Jurkat, Clone E6-1 (cell line): ENCODE measurements at regions not wholly inside any gene's neighbourhood (a gene's known extent, or its start where the extent isn't known, plus 50 kb on each side); places are given as distances from the start of the nearest gene placed in this dataset.

ENCODE experiments used
- DNase-seq: peaks from one replicate; pipeline ENCODE4 v3.0.0-alpha.2; 2011; ENCODE audit warnings: low read depth, low spot score
- H3K4me3 ChIP-seq: 2 replicates; pipeline ENCODE4 v1.5.1; 2011; ENCODE audit warnings: mild to moderate bottlenecking, low read length, control low read depth, moderate library complexity

DNA sequence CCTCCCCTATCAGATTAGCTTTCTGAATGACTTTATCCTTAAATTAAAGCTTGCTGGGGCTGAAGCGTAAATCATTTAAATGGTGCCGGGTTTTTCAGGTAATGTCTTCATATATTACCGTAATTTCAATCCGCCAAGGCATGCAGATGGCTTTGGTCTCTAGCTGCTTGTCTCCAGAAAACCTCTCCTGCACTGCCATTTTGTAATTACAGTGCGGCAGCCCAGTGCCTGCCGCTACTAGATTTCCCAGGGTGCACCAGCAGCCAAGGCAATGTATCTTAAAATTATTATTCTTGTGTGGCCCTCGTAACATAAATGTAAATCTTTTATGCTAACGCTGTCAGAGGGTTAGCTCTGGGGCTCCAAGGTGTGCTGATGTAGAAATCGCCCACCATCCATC lies 208.5 kb downstream of the TMEM114 start:
- DNase-seq = no peak
- H3K4me3 ChIP-seq = no peak overlapping the region

- DNase-seq = no peak
These were observed 210.0 kb downstream of the TMEM114 start for GRCh38 chr16:8380311-8380710.

DNA sequence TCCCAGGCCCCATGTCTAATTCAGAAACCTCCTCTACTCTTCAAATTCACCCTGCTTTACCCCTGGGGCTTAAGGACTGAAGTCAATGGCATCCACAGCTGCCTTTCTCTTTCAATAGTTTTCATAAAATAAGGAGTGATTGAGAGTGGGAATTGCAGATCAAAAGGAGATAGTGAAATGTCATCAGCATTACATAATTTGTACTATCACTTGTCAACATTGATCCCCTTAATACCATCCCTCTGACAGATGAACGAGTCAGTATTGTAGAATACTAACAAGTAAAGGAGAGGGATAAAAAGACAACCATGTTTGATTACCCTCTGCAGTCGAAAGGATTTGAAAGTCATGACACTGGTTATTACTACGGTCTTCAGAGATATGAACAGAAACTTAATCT lies 212.4 kb downstream of the TMEM114 start:
- no peak overlapping the region for H3K4me3 ChIP-seq
- no peak for DNase-seq

More at GRCh38 chr16:8380311-8380710, 210.0 kb downstream of the TMEM114 start:
- H3K4me3 ChIP-seq = no peak overlapping the region

- no peak for DNase-seq
- H3K4me3 ChIP-seq = no peak overlapping the region
These were observed 213.5 kb downstream of the TMEM114 start for GRCh38 chr16:8376858-8377257.

- no peak overlapping the region for H3K4me3 ChIP-seq
- no peak for DNase-seq
These were observed 213.9 kb downstream of the TMEM114 start for GRCh38 chr16:8376430-8376829.

DNA sequence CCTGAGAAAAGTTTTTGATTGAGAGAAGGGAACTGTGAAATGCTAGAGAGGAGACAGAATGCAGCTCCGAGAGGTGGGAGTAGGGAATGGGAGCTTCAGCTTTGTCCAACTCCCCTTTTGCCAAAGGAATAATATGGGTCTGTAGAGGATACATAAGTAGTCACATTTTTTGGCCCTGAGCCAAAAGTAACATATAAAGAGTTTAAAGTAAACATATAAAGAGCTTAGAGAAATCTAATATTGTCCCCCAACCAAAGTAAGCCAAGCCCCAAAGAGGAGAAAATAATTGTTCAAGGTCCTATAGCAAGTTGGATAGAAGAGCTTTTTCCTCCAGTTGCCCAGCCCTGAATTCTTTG lies 215.1 kb downstream of the TMEM114 start:
- DNase-seq = no peak
- no peak overlapping the region for H3K4me3 ChIP-seq

DNA sequence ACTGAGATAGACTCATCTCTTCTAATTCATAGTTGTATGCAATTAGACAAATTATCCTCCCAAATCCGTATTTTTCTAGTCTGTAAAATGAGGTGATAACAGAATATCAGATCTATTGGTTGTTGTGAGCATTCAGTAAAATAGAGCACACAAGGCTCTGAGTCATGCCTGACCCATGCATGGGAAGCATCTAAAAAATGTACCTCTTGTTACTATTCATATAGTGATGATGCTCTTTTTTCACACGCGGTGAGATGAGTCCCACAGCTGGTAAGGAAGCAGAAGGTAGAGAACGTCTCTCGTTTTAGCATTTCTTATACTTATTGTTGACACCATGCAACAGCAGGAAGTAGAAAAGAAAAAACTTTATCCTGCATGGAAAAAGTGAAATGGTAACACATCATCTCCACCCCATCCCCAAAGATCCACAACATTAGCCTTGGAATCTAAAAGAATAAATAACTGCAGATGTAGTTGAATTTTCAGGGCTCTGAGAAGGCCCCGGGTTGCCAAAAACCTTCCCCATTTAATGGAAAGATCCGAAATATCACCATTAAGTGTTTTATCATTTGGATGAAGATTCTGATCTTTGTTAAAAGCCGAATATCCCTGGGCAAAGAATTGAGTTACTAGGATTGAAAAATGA lies 215.6 kb downstream of the TMEM114 start:
- H3K4me3 ChIP-seq = no peak overlapping the region
- no peak for DNase-seq

DNA sequence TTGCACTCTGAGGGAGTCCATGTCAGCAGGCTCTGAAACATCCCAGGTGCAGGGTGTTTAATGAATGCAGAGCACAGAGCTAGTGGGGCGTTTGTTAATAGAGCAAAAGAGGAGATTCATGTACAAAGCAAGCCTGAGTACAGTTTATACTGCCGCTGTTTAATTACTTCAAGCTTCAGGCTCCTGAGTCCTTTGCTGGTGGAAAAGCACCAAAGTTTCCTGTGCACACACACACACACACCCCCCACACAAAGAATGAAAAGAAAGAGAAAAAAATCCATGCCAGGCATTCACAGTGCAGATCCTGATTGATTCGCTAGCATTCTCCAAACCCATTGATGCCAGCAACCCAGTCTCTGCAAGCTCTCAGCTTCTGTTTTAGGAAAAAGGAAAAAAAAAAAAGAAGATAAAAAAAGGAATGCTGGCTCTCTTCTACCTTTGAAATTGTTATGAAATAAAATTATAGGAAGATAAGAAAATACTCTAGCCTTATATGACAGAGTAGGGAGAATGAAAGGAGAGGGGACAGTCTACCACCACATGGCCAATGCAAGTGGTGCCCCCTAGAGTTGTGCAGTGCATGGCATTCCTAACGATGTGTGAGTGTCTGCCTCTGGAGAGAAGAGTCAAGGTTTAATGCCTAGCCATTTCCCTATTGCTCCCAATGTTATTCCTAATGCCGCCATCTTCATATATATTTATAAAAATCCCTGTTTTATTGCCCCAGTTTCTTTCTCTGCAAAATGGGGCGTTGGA lies 216.5 kb downstream of the TMEM114 start:
- no peak for DNase-seq
- no peak overlapping the region for H3K4me3 ChIP-seq

DNA sequence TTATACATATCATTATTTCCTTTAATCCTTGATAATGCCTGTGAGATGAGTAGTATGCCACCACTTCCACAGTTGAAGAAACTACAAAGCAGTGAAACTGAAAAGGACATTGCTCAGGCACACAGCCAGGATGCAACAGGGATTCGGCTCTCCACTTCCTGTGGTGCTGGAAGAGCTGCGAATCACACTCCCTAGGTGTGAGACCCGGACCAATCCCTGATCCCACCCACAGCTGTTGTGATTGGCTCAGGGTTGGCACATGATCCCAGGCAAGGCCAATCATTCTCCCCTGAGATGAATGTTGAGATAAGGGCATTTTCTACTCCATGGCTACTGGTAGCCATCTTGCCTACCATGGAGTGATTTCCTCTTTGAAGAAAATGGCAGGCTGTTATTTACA lies 218.2 kb downstream of the TMEM114 start:
- H3K4me3 ChIP-seq = no peak overlapping the region
- DNase-seq = no peak

GRCh38 chr16:8370374-8371270 lies 219.7 kb downstream of the TMEM114 start:
- DNase-seq = no peak
- H3K4me3 ChIP-seq = no peak overlapping the region

DNA sequence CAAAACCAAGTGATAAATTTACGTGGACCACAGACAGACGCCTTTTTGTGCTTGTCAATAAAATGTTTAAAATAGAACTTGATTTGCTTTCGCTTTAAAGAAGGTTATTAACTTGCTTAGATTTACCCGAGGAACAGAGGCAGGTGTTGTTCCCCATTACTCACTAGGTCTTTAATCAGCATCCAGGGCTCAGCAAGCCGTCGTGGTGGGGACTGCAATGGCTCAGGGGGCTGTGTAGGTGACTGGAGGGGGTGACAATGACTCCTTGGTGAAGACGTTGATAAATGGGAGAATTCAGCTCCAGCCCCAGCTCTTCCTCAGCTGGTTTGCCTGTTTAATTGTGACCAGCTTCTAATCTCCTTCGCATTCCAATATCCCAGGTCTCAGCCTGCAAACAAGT lies 231.4 kb downstream of the TMEM114 start:
- H3K4me3 ChIP-seq = no peak overlapping the region

DNA sequence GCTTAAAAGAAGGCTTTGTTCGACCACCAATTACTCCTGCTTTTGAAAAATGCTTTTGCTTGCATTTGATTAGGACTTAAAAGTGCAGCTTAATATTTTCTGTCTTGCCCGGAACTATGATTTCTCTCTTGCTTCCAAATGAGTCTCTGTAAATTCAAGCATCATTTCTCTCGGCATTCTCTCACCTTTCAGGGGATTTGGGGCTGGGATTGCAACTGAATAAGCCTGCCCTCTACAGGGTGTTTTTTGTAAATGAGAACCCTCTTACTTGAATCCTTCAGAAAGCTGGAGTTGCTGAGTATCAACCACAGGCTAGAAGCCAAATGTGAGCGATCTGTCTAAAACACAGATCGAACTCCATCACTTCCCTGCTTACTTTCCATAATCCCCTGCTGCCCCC lies 234.6 kb downstream of the TMEM114 start:
- no peak for DNase-seq
- no peak overlapping the region for H3K4me3 ChIP-seq

More for the DNA sequence above, 231.4 kb downstream of the TMEM114 start:
- DNase-seq = no peak

DNA sequence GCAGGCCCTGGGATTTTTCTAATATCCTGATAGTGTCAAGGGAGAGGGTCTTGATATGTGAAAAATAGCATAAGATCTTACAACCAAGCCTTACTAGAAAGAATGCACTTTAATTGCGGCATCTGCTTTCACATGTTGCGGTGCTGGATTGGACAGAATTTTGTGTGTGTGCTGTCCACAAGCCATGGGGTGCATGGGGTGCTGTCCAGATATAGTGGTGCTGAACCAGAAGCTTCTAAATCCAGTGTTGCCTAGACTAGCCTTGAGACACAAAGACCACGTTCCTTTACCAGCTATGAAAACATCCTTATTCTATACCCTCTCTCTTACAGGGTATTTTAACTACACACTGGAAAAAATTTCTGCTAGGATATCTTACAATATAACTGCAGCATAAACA lies 244.0 kb downstream of the TMEM114 start:
- peak; percentile 41 for DNase-seq
- H3K4me3 ChIP-seq = no peak overlapping the region

DNA sequence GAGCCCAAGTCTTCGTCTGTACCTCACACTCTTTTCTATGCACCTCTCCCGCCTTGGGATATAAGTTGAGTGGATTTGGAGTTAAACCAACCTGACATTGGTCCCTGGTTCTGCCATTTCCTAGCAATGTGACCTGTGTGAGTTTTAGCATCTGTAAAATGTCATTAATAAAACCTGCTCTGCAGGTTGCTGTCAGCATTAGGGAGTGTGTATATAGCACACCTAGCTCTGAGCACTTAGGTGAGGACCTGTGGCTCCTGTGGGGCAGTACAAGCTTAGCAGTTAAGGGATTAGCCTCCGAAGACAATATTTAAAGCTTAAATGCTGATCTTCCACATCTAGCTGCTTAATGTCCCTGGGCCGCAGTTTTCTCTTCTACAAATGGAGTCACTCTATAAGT lies 248.0 kb downstream of the TMEM114 start:
- no peak for DNase-seq
- no peak overlapping the region for H3K4me3 ChIP-seq

- DNase-seq = no peak
- H3K4me3 ChIP-seq = no peak overlapping the region
These were observed 259.6 kb downstream of the TMEM114 start for GRCh38 chr16:8330761-8331160.

- no peak overlapping the region for H3K4me3 ChIP-seq
- no peak for DNase-seq
These were observed 264.1 kb downstream of the TMEM114 start for GRCh38 chr16:8326232-8326631.

DNA sequence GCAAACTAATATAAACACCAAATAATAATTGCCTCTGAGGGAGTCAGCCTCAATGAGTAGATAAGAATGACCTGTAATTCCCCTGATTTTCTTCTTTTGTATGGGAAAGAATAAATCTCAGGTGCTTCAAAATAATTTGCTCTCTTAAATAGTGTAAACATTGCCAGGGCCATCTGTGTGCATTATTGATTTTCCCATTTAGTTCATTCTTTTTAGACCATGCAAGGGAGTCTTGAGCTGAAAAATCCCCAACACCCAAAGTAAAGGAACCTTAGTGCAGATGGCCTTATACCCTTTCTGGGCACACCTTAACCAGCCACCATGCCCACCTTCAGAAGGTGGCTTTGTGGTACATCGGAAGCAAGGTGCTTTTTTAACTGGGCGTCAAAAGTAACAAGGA lies 267.2 kb downstream of the TMEM114 start:
- DNase-seq = no peak
- no peak overlapping the region for H3K4me3 ChIP-seq

DNA sequence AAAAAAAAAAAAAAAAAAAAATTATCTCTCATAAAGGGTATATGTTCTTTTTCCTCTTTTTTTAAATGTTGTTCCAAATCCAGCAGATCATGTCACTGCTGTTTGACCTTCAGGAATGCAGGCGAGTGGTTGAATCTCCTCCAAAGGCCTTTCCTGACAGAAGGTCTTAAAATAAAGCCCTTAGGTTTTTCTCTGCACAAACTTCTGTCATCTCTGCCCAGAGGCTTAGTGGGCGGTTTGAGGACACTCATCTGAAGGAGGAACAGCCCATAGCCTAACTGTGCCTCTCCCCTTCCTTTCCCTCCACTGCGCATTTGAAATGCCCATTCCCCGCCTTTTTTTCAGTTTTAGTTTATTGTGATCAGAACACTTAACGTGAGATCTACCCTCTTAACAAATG lies 270.2 kb downstream of the TMEM114 start:
- DNase-seq = no peak
- H3K4me3 ChIP-seq = no peak overlapping the region

GRCh38 chr16:8310816-8311215 lies 279.5 kb downstream of the TMEM114 start:
- no peak overlapping the region for H3K4me3 ChIP-seq
- DNase-seq = no peak

DNA sequence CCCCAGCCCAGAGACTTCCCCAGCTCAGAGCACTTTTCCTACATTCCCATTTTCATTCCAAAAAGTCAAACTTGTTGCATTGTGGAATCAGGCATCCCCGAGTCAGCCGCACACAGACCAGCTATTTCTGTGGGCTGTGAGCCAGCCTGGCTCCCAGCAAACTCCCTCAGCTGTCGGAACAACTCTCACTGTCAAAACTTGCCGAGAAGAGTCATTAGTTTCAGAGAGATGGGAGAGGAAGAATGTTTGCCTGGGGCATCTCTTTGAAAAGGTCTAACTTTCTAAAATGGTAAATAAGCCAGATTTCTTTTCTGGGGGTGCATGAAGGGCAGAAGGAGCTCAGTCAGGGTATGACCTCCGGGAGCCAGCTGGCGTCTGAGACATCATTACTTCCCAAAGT lies 280.0 kb downstream of the TMEM114 start:
- no peak for DNase-seq
- H3K4me3 ChIP-seq = no peak overlapping the region
